MM.1S (cell line): ENCODE measurements at regions not wholly inside any gene's neighbourhood (a gene's known extent, or its start where the extent isn't known, plus 50 kb on each side); places are given as distances from the start of the nearest gene placed in this dataset.

ENCODE experiments used
- EZH2 ChIP-seq: fragments of 300-600 bp; sonication (generic); optimal IDR thresholded peaks from 2 replicates; pipeline ENCODE3; 2017; ENCODE audit warnings: low read depth, mild to moderate bottlenecking, antibody characterized with exemption, low read length, mixed read lengths
- TF ChIP-seq, protein P1 (sequence below): fragments of 300-600 bp; sonication (generic); IDR thresholded peaks from 2 replicates; pipeline ENCODE4 v1.5.1; 2016; ENCODE audit warnings: antibody characterized with exemption, low read length, mixed read lengths

DNA sequence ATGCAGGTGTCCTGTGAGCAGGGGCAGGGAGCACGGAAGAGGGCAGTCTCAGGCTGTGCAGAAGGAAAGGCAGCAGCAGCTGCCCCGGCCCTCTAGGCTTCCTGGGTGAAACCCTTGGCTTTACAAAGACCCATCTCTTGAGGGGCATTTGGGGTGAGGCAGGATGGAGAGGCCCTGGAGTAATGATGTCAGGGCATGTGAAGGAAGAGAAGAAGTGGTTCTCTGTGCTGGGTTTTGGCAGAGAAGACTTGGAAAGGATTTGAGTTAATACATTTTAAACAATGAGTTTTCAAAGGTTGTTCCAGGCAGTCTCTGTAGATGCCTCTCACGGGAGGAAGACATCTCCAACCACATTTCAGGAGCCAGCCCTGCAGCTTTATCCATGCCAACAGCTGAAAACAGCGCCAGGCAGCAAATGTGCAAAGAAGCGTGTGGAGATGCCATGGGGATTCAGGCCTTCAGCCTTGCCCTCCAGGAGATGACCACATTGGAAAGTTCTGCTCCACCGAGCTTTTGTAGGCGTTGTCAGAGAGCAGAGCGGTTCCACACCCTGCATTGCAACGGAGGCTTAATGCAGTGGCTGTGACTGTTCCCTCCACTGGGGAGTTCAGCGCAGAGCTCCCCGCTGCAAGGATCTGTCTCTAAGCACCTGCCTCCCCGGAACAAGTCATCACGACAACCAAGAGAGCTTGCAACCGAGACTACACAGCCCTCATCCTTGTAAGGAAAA, 322.8 kb downstream of the UQCRFS1 start:
- TF ChIP-seq, protein P1, sequence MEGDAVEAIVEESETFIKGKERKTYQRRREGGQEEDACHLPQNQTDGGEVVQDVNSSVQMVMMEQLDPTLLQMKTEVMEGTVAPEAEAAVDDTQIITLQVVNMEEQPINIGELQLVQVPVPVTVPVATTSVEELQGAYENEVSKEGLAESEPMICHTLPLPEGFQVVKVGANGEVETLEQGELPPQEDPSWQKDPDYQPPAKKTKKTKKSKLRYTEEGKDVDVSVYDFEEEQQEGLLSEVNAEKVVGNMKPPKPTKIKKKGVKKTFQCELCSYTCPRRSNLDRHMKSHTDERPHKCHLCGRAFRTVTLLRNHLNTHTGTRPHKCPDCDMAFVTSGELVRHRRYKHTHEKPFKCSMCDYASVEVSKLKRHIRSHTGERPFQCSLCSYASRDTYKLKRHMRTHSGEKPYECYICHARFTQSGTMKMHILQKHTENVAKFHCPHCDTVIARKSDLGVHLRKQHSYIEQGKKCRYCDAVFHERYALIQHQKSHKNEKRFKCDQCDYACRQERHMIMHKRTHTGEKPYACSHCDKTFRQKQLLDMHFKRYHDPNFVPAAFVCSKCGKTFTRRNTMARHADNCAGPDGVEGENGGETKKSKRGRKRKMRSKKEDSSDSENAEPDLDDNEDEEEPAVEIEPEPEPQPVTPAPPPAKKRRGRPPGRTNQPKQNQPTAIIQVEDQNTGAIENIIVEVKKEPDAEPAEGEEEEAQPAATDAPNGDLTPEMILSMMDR = no peak
- TF ChIP-seq EZH2 = no peak
